COLO668 (cell line): ENCODE measurements at regions not wholly inside any gene's neighbourhood (a gene's known extent, or its start where the extent isn't known, plus 50 kb on each side); places are given as distances from the start of the nearest gene placed in this dataset.

Experiments used
- DNase-seq: peaks from one replicate; lab custom pipeline; 2025; ENCODE audit not compliant: unreplicated experiment; lab: John Stamatoyannopoulos, UW

GRCh38 chr18:45168866-45169600 is 446.2 kb upstream of the SLC14A2 start:
- no peak for DNase-seq

GRCh38 chr18:45169610-45170009 is 445.7 kb upstream of the SLC14A2 start:
- no peak for DNase-seq

GRCh38 chr18:45171679-45172191 is 443.5 kb upstream of the SLC14A2 start:
- no peak for DNase-seq

GRCh38 chr18:45173327-45173726 is 441.9 kb upstream of the SLC14A2 start:
- no peak for DNase-seq

- no peak for DNase-seq
These were observed 441.3 kb upstream of the SLC14A2 start for GRCh38 chr18:45173799-45174519.

GRCh38 chr18:45174629-45175136 is 440.6 kb upstream of the SLC14A2 start:
- DNase-seq, result no peak

- DNase-seq, result no peak
These were observed 439.8 kb upstream of the SLC14A2 start for GRCh38 chr18:45175511-45175910.

GRCh38 chr18:45186832-45187231 is 428.4 kb upstream of the SLC14A2 start:
- DNase-seq, result no peak

- no peak for DNase-seq
These were observed 423.5 kb upstream of the SLC14A2 start for GRCh38 chr18:45191795-45192194.

GRCh38 chr18:45197526-45197970 is 417.7 kb upstream of the SLC14A2 start:
- no peak for DNase-seq

- DNase-seq, result no peak
These were observed 416.8 kb upstream of the SLC14A2 start for GRCh38 chr18:45198526-45198925.

- no peak for DNase-seq
These were observed 414.2 kb upstream of the SLC14A2 start for GRCh38 chr18:45201029-45201428.

- no peak for DNase-seq
These were observed 413.8 kb upstream of the SLC14A2 start for GRCh38 chr18:45201489-45201888.

- no peak for DNase-seq
These were observed 413.2 kb upstream of the SLC14A2 start for GRCh38 chr18:45202061-45202460.

- DNase-seq, result no peak
These were observed 411.6 kb upstream of the SLC14A2 start for GRCh38 chr18:45203677-45204076.

GRCh38 chr18:45207328-45207727 is 407.9 kb upstream of the SLC14A2 start:
- DNase-seq, result no peak

- DNase-seq, result no peak
These were observed 407.1 kb upstream of the SLC14A2 start for GRCh38 chr18:45208164-45208563.

- DNase-seq, result peak; percentile 83
These were observed 402.9 kb upstream of the SLC14A2 start for GRCh38 chr18:45212181-45213039.

GRCh38 chr18:45213040-45213333 is 402.3 kb upstream of the SLC14A2 start:
- DNase-seq, result no peak

- no peak for DNase-seq
These were observed 396.8 kb upstream of the SLC14A2 start for GRCh38 chr18:45218436-45218835.

GRCh38 chr18:45221363-45221762 is 393.9 kb upstream of the SLC14A2 start:
- DNase-seq, result no peak
